ENCODE measurements at regions not wholly inside any gene's neighbourhood (a gene's known extent, or its start where the extent isn't known, plus 50 kb on each side); places are given as distances from the start of the nearest gene placed in this dataset.

GRCh38 chr13:84931264-84931663 is 868.0 kb downstream of the SLITRK6 start:
- TF ChIP-seq CTCF (conservative IDR thresholded peaks at IDR 0.05) = no peak
- TF ChIP-seq ZFX (IDR thresholded peaks at IDR 0.05) = no peak
